Karpas-422 (cell line): ENCODE measurements at regions not wholly inside any gene's neighbourhood (a gene's known extent, or its start where the extent isn't known, plus 50 kb on each side); places are given as distances from the start of the nearest gene placed in this dataset.

Experiments used
- DNase-seq: peaks from one replicate; pipeline ENCODE4 v3.0.0-alpha.2; 2015
- H2AFZ ChIP-seq: fragments of 200-600 bp; sonication (generic); 2 replicates; pipeline ENCODE4 v1.6.1; 2014; ENCODE audit warnings: antibody characterized with exemption, low read length, mixed read lengths
- H3K27ac ChIP-seq: fragments of 200-600 bp; sonication (generic); 2 replicates; pipeline ENCODE4 v1.5.1; 2014; ENCODE audit warnings: mild to moderate bottlenecking, low read length, moderate library complexity
- H3K27me3 ChIP-seq: fragments of 200-600 bp; sonication (generic); 2 replicates; pipeline ENCODE4 v1.6.1; 2014; ENCODE audit warnings: low read length, mixed read lengths
- H3K36me3 ChIP-seq: fragments of 200-600 bp; sonication (generic); 2 replicates; pipeline ENCODE4 v1.6.1; 2014; ENCODE audit warnings: low read length, mixed read lengths; ENCODE audit not compliant: insufficient read depth
- H3K4me1 ChIP-seq: fragments of 200-600 bp; sonication (generic); 2 replicates; pipeline ENCODE4 v1.6.1; 2014; ENCODE audit warnings: mild to moderate bottlenecking, low read length, mixed read lengths
- H3K4me2 ChIP-seq: fragments of 200-600 bp; sonication (generic); 2 replicates; pipeline ENCODE4 v1.6.1; 2014; ENCODE audit warnings: low read length, low read depth, mild to moderate bottlenecking; ENCODE audit not compliant: poor library complexity, severe bottlenecking
- H3K4me3 ChIP-seq: fragments of 200-600 bp; sonication (generic); 2 replicates; pipeline ENCODE4 v1.5.1; 2014; ENCODE audit warnings: mild to moderate bottlenecking, antibody characterized with exemption, low read length, mixed read lengths
- H3K79me2 ChIP-seq: fragments of 200-600 bp; sonication (generic); 2 replicates; pipeline ENCODE4 v1.6.1; 2014; ENCODE audit warnings: mild to moderate bottlenecking, low read length, mixed read lengths
- H3K9ac ChIP-seq: fragments of 200-600 bp; sonication (generic); 2 replicates; pipeline ENCODE4 v1.6.0; 2014; ENCODE audit warnings: low read length
- H3K9me2 ChIP-seq: fragments of 200-600 bp; sonication (generic), shearing (Covaris generic); replicated peaks from 2 replicates; pipeline ENCODE4 v1.6.0; 2014; ENCODE audit warnings: mild to moderate bottlenecking, low read length, moderate library complexity; ENCODE audit not compliant: insufficient read depth
- H3K9me3 ChIP-seq: fragments of 300-700, 200-600 bp; sonication (generic); 2 replicates; pipeline ENCODE4 v1.6.1; 2014; ENCODE audit warnings: low read length, mixed read lengths
- H4K20me1 ChIP-seq: fragments of 200-600 bp; sonication (generic); 2 replicates; pipeline ENCODE4 v1.6.1; 2014; ENCODE audit warnings: mild to moderate bottlenecking, antibody characterized with exemption, low read length, low read depth; ENCODE audit not compliant: insufficient read depth

GRCh38 chr9:1495282-1496030 lies 445.3 kb downstream of the DMRT2 start:
- H3K9me3 ChIP-seq: no peaks in the 10 kb centered on the region
- H2AFZ ChIP-seq: no peak overlapping the region
- H3K4me2 ChIP-seq: no peak overlapping the region
- H3K4me3 ChIP-seq: no peak overlapping the region
- H3K9ac ChIP-seq: no peak overlapping the region
- no peaks in the 10 kb centered on the region for H3K79me2 ChIP-seq
- H3K27ac ChIP-seq: no peak overlapping the region
- DNase-seq: no peak
- no peaks in the 10 kb centered on the region for H3K27me3 ChIP-seq
- H3K36me3 ChIP-seq: no peaks in the 10 kb centered on the region
- H4K20me1 ChIP-seq: no peaks in the 10 kb centered on the region
- H3K4me1 ChIP-seq: no peaks in the 10 kb centered on the region
- 0 out of 2 replicates have a peak, but pooled peaks cover 5% of the 10 kb centered on the region for H3K9me2 ChIP-seq

- no peaks in the 10 kb centered on the region for H3K9me3 ChIP-seq
- H3K4me2 ChIP-seq: no peak overlapping the region
- H3K4me3 ChIP-seq: no peak overlapping the region
- H3K36me3 ChIP-seq: no peaks in the 10 kb centered on the region
- H3K79me2 ChIP-seq: no peaks in the 10 kb centered on the region
- no peaks in the 10 kb centered on the region for H3K9me2 ChIP-seq
- H3K9ac ChIP-seq: no peak overlapping the region
- H4K20me1 ChIP-seq: no peaks in the 10 kb centered on the region
- DNase-seq: no peak
- no peaks in the 10 kb centered on the region for H3K4me1 ChIP-seq
- no peak overlapping the region for H2AFZ ChIP-seq
- no peaks in the 10 kb centered on the region for H3K27me3 ChIP-seq
- no peak overlapping the region for H3K27ac ChIP-seq
Measured at GRCh38 chr9:1505489-1505888, 455.3 kb downstream of the DMRT2 start.

GRCh38 chr9:1510712-1511111 lies 460.6 kb downstream of the DMRT2 start:
- Histone ChIP-seq H3K27me3 (no peaks in the 10 kb centered on the region), H3K4me3 (no peak overlapping the region), H3K4me2 (no peak overlapping the region), H4K20me1 (no peaks in the 10 kb centered on the region), H3K9ac (no peak overlapping the region), H3K9me2 (no peaks in the 10 kb centered on the region), H2AFZ (no peak overlapping the region), H3K79me2 (no peaks in the 10 kb centered on the region), H3K27ac (no peak overlapping the region), H3K36me3 (no peaks in the 10 kb centered on the region), H3K9me3 (no peaks in the 10 kb centered on the region), H3K4me1 (no peaks in the 10 kb centered on the region)
- no peak for DNase-seq

GRCh38 chr9:1513105-1513504 lies 462.9 kb downstream of the DMRT2 start:
- no peak for DNase-seq

GRCh38 chr9:1514250-1514649 lies 464.1 kb downstream of the DMRT2 start:
- no peak overlapping the region for H3K27ac ChIP-seq
- DNase-seq: no peak
- no peaks in the 10 kb centered on the region for H3K36me3 ChIP-seq
- H3K79me2 ChIP-seq: no peaks in the 10 kb centered on the region
- H3K9me3 ChIP-seq: no peaks in the 10 kb centered on the region
- no peaks in the 10 kb centered on the region for H4K20me1 ChIP-seq
- H3K4me2 ChIP-seq: no peak overlapping the region
- no peak overlapping the region for H3K4me3 ChIP-seq
- H3K4me1 ChIP-seq: no peaks in the 10 kb centered on the region
- H3K27me3 ChIP-seq: no peaks in the 10 kb centered on the region
- no peak overlapping the region for H3K9ac ChIP-seq
- no peaks in the 10 kb centered on the region for H3K9me2 ChIP-seq
- H2AFZ ChIP-seq: no peak overlapping the region

More at GRCh38 chr9:1513105-1513504, 462.9 kb downstream of the DMRT2 start:
- no peaks in the 10 kb centered on the region for H4K20me1 ChIP-seq
- no peaks in the 10 kb centered on the region for H3K9me3 ChIP-seq
- H3K4me3 ChIP-seq: no peak overlapping the region
- H3K79me2 ChIP-seq: no peaks in the 10 kb centered on the region
- no peaks in the 10 kb centered on the region for H3K4me1 ChIP-seq
- H3K9ac ChIP-seq: no peak overlapping the region
- H3K36me3 ChIP-seq: no peaks in the 10 kb centered on the region
- no peak overlapping the region for H3K27ac ChIP-seq
- no peak overlapping the region for H2AFZ ChIP-seq
- no peak overlapping the region for H3K4me2 ChIP-seq
- H3K27me3 ChIP-seq: no peaks in the 10 kb centered on the region
- no peaks in the 10 kb centered on the region for H3K9me2 ChIP-seq

- Histone ChIP-seq H3K79me2 (no peaks in the 10 kb centered on the region), H3K27me3 (no peaks in the 10 kb centered on the region), H3K36me3 (no peaks in the 10 kb centered on the region), H4K20me1 (no peaks in the 10 kb centered on the region), H3K9me3 (no peaks in the 10 kb centered on the region), H3K27ac (no peak overlapping the region), H3K9me2 (no peaks in the 10 kb centered on the region), H3K4me2 (no peak overlapping the region), H3K9ac (no peak overlapping the region), H3K4me1 (no peaks in the 10 kb centered on the region), H2AFZ (no peak overlapping the region), H3K4me3 (no peak overlapping the region)
- DNase-seq: no peak
Measured at GRCh38 chr9:1514776-1515363, 464.7 kb downstream of the DMRT2 start.

GRCh38 chr9:1515557-1515956 lies 465.4 kb downstream of the DMRT2 start:
- H4K20me1 ChIP-seq: no peaks in the 10 kb centered on the region

GRCh38 chr9:1521547-1521946 lies 471.4 kb downstream of the DMRT2 start:
- no peaks in the 10 kb centered on the region for H3K9me3 ChIP-seq
- H3K9me2 ChIP-seq: no peaks in the 10 kb centered on the region
- no peak overlapping the region for H3K27ac ChIP-seq
- H3K4me3 ChIP-seq: no peak overlapping the region
- H2AFZ ChIP-seq: no peak overlapping the region
- H3K9ac ChIP-seq: no peak overlapping the region
- H3K79me2 ChIP-seq: no peaks in the 10 kb centered on the region
- H3K4me2 ChIP-seq: no peak overlapping the region
- H3K4me1 ChIP-seq: no peaks in the 10 kb centered on the region
- H4K20me1 ChIP-seq: no peaks in the 10 kb centered on the region
- H3K27me3 ChIP-seq: no peaks in the 10 kb centered on the region
- DNase-seq: no peak
- H3K36me3 ChIP-seq: no peaks in the 10 kb centered on the region

More at GRCh38 chr9:1515557-1515956, 465.4 kb downstream of the DMRT2 start:
- no peaks in the 10 kb centered on the region for H3K9me3 ChIP-seq
- no peaks in the 10 kb centered on the region for H3K36me3 ChIP-seq
- H3K4me2 ChIP-seq: no peak overlapping the region
- no peak overlapping the region for H3K9ac ChIP-seq
- no peaks in the 10 kb centered on the region for H3K4me1 ChIP-seq
- H3K4me3 ChIP-seq: no peak overlapping the region
- H2AFZ ChIP-seq: no peak overlapping the region
- H3K27me3 ChIP-seq: no peaks in the 10 kb centered on the region
- no peak for DNase-seq
- H3K79me2 ChIP-seq: no peaks in the 10 kb centered on the region
- H3K27ac ChIP-seq: no peak overlapping the region
- no peaks in the 10 kb centered on the region for H3K9me2 ChIP-seq
